ENCODE measurements at regions not wholly inside any gene's neighbourhood (a gene's known extent, or its start where the extent isn't known, plus 50 kb on each side); places are given as distances from the start of the nearest gene placed in this dataset.

GRCh38 chr19:27689734-27690241 lies 1523.2 kb downstream of the UQCRFS1 start:
- no peaks in the 10 kb centered on the region for H3K4me1 Mint-ChIP-seq
- DNase-seq (ENCODE audit: low read depth, low spot score), result no peak
- H3K9me3 Mint-ChIP-seq, result peaks cover 17% of the 10 kb centered on the region
- H3K4me3 Mint-ChIP-seq, result no peak overlapping the region
- H3K27ac Mint-ChIP-seq (ENCODE audit: unreplicated experiment), result no peak overlapping the region
- no peak for TF ChIP-seq CTCF (conservative IDR thresholded peaks at IDR 0.05)
- H3K27me3 Mint-ChIP-seq (ENCODE audit: low read depth), result no peaks in the 10 kb centered on the region
- peaks cover 2% of the 10 kb centered on the region for H3K36me3 Mint-ChIP-seq (ENCODE audit: low read depth)

GRCh38 chr19:27684293-27684692 lies 1528.7 kb downstream of the UQCRFS1 start:
- Mint-ChIP-seq H3K27me3 (ENCODE audit: low read depth) (no peaks in the 10 kb centered on the region), H3K36me3 (ENCODE audit: low read depth) (no peaks in the 10 kb centered on the region), H3K27ac (ENCODE audit: unreplicated experiment) (no peak overlapping the region), H3K4me3 (no peak overlapping the region), H3K9me3 (peaks cover 3% of the 10 kb centered on the region), H3K4me1 (no peaks in the 10 kb centered on the region)
- no peak for TF ChIP-seq CTCF (conservative IDR thresholded peaks at IDR 0.05)
- no peak for DNase-seq (ENCODE audit: low read depth, low spot score)

- H3K4me1 Mint-ChIP-seq, result no peaks in the 10 kb centered on the region
- TF ChIP-seq CTCF (conservative IDR thresholded peaks at IDR 0.05), result no peak
- no peak for DNase-seq (ENCODE audit: low read depth, low spot score)
- H3K9me3 Mint-ChIP-seq, result peaks cover 10% of the 10 kb centered on the region
- H3K36me3 Mint-ChIP-seq (ENCODE audit: low read depth), result no peaks in the 10 kb centered on the region
- no peaks in the 10 kb centered on the region for H3K27me3 Mint-ChIP-seq (ENCODE audit: low read depth)
- H3K4me3 Mint-ChIP-seq, result no peak overlapping the region
- H3K27ac Mint-ChIP-seq (ENCODE audit: unreplicated experiment), result no peak overlapping the region
Measured at GRCh38 chr19:27681972-27682371, 1531.0 kb downstream of the UQCRFS1 start.

GRCh38 chr19:27679905-27680304 lies 1533.0 kb downstream of the UQCRFS1 start:
- DNase-seq (ENCODE audit: low read depth, low spot score), result no peak
- Mint-ChIP-seq H3K27me3 (ENCODE audit: low read depth) (no peaks in the 10 kb centered on the region), H3K27ac (ENCODE audit: unreplicated experiment) (no peak overlapping the region), H3K9me3 (peaks cover 20% of the 10 kb centered on the region), H3K36me3 (ENCODE audit: low read depth) (no peaks in the 10 kb centered on the region), H3K4me3 (no peak overlapping the region), H3K4me1 (no peaks in the 10 kb centered on the region)
- TF ChIP-seq CTCF (conservative IDR thresholded peaks at IDR 0.05), result no peak

- Mint-ChIP-seq H3K36me3 (ENCODE audit: low read depth) (no peaks in the 10 kb centered on the region), H3K9me3 (peaks cover 20% of the 10 kb centered on the region), H3K4me3 (no peak overlapping the region), H3K4me1 (no peaks in the 10 kb centered on the region), H3K27me3 (ENCODE audit: low read depth) (no peaks in the 10 kb centered on the region), H3K27ac (ENCODE audit: unreplicated experiment) (no peak overlapping the region)
- DNase-seq (ENCODE audit: low read depth, low spot score), result no peak
- no peak for TF ChIP-seq CTCF (conservative IDR thresholded peaks at IDR 0.05)
Measured at GRCh38 chr19:27679399-27679798, 1533.6 kb downstream of the UQCRFS1 start.

- Mint-ChIP-seq H3K27me3 (ENCODE audit: low read depth) (no peaks in the 10 kb centered on the region), H3K27ac (ENCODE audit: unreplicated experiment) (no peak overlapping the region), H3K4me3 (no peak overlapping the region), H3K9me3 (peaks cover 37% of the 10 kb centered on the region), H3K4me1 (no peaks in the 10 kb centered on the region), H3K36me3 (ENCODE audit: low read depth) (peaks cover 5% of the 10 kb centered on the region)
- TF ChIP-seq CTCF (conservative IDR thresholded peaks at IDR 0.05), result no peak
- no peak for DNase-seq (ENCODE audit: low read depth, low spot score)
Measured at GRCh38 chr19:27676877-27677276, 1536.1 kb downstream of the UQCRFS1 start.
